H1 (cell line): ENCODE measurements at regions not wholly inside any gene's neighbourhood (a gene's known extent, or its start where the extent isn't known, plus 50 kb on each side); places are given as distances from the start of the nearest gene placed in this dataset.

ENCODE experiments used
- CTCF ChIA-PET: fragments of 300-600 bp; sonication (Branson Sonifier 250); formaldehyde crosslinking; loops from one replicate; lab custom pipeline; 2021; ENCODE audit not compliant: partially characterized antibody; lab: Charles Lee
- POLR2A ChIA-PET: fragments of 300-600 bp; sonication (Branson Sonifier 250); formaldehyde crosslinking; loops from one replicate; lab custom pipeline; 2021; ENCODE audit warnings: inconsistent platforms; ENCODE audit not compliant: partially characterized antibody; lab: Charles Lee
- DNase-seq, 2 experiments: peaks; one replicate each; pipeline versions ENCODE4 v3.0.0 to v3.0.0-alpha.2; 2010 to 2022; ENCODE audit warnings: low spot score in 2 of 2, low read depth in 1 of 2, mixed read lengths in 1 of 2
- FAIRE-seq: peaks from 2 replicates; lab custom pipeline; 2011; peaks lifted over from hg19 to GRCh38; lab: Jason Lieb, UNC
- H2AFZ ChIP-seq: 2 replicates; pipeline ENCODE4 v1.8.1; 2012; ENCODE audit warnings: low read length, inconsistent platforms
- H2AK5ac ChIP-seq: 2 replicates; pipeline ENCODE4 v1.6.1; 2013; ENCODE audit warnings: low read depth, low read length
- H2BK120ac ChIP-seq: replicated peaks from 2 replicates; pipeline ENCODE3; 2013; ENCODE audit warnings: low read depth, low read length, inconsistent platforms
- H2BK12ac ChIP-seq: 2 replicates; pipeline ENCODE4 v1.6.1; 2013; ENCODE audit warnings: low read depth, low read length
- H2BK15ac ChIP-seq: 2 replicates; pipeline ENCODE4 v1.6.1; 2013; ENCODE audit warnings: low read length
- H2BK20ac ChIP-seq: 2 replicates; pipeline ENCODE4 v1.6.1; 2013; ENCODE audit warnings: low read length
- H2BK5ac ChIP-seq: 2 replicates; pipeline ENCODE4 v1.6.1; 2013; ENCODE audit warnings: low read depth, low read length
- H3K14ac ChIP-seq: 2 replicates; pipeline ENCODE4 v1.6.1; 2013; ENCODE audit warnings: inconsistent platforms; ENCODE audit not compliant: insufficient read length
- H3K18ac ChIP-seq: 2 replicates; pipeline ENCODE4 v1.6.1; 2013; ENCODE audit warnings: low read length; ENCODE audit errors: extremely low read depth
- H3K23ac ChIP-seq: 2 replicates; pipeline ENCODE4 v1.6.1; 2013; ENCODE audit warnings: inconsistent platforms; ENCODE audit not compliant: insufficient read length
- H3K23me2 ChIP-seq: 2 replicates; pipeline ENCODE4 v1.6.1; 2013; ENCODE audit warnings: low read depth, low read length
- H3K27ac ChIP-seq: 2 replicates; pipeline ENCODE4 v1.6.1; 2011; ENCODE audit warnings: low read depth, low read length, inconsistent platforms
- H3K27me3 ChIP-seq, 4 experiments: replicated peaks in 1 of 4; 1 replicate in 1 of 4; 2 replicates in 3 of 4; pipeline versions ENCODE4 v1.6.1 to v1.8.1; 2011 to 2013; ENCODE audit warnings: low read length in 3 of 4, mild to moderate bottlenecking in 3 of 4, inconsistent platforms in 2 of 4, mixed read lengths in 2 of 4, moderate library complexity in 1 of 4; ENCODE audit not compliant: control insufficient read depth in 3 of 4, insufficient read depth in 3 of 4; ENCODE audit errors: extremely low read depth in 1 of 4
- H3K36me3 ChIP-seq, 4 experiments: 2 replicates each; pipeline versions ENCODE4 v1.6.1 to v1.8.1; 2011 to 2013; ENCODE audit warnings: mild to moderate bottlenecking in 4 of 4, low read length in 3 of 4, moderate library complexity in 2 of 4, control low read depth in 1 of 4, inconsistent platforms in 1 of 4; ENCODE audit not compliant: insufficient read depth in 4 of 4, control insufficient read depth in 2 of 4
- H3K4ac ChIP-seq: replicated peaks from 2 replicates; pipeline ENCODE3; 2013; ENCODE audit warnings: low read length, low read depth, mixed read lengths, inconsistent platforms; ENCODE audit not compliant: insufficient read length
- H3K4me1 ChIP-seq, 4 experiments: replicated peaks in 1 of 4; 1 replicate in 1 of 4; 2 replicates in 3 of 4; pipeline versions ENCODE4 v1.6.1 to v1.8.1; 2011 to 2013; ENCODE audit warnings: low read length in 3 of 4, inconsistent platforms in 2 of 4, mixed read lengths in 1 of 4; ENCODE audit not compliant: insufficient read depth in 4 of 4, control insufficient read depth in 3 of 4
- H3K4me2 ChIP-seq, 2 experiments: 2 replicates each; pipeline versions ENCODE4 v1.6.1 to v1.8.1; 2011 to 2013; ENCODE audit warnings: low read depth in 2 of 2, low read length in 2 of 2, control low read depth in 1 of 2, inconsistent platforms in 1 of 2, mild to moderate bottlenecking in 1 of 2; ENCODE audit not compliant: insufficient read depth in 1 of 2
- H3K4me3 ChIP-seq, 4 experiments: fragments of 200-600, 300-600 bp in 1 of 4; sonication (generic), shearing (Covaris generic), sonication (Bioruptor Twin) in 1 of 4; 2 replicates each; pipeline versions ENCODE4 v1.5.1 to v1.8.1; 2011 to 2016; ENCODE audit warnings: low read length in 4 of 4, low read depth in 3 of 4, control low read depth in 2 of 4, inconsistent platforms in 2 of 4, mild to moderate bottlenecking in 2 of 4, mixed read lengths in 1 of 4, moderate library complexity in 1 of 4; ENCODE audit not compliant: insufficient read depth in 2 of 4; ENCODE audit errors: extremely low read depth in 1 of 4
- H3K56ac ChIP-seq: replicated peaks from 2 replicates; pipeline ENCODE3; 2013; ENCODE audit warnings: low read depth, mild to moderate bottlenecking, mixed read lengths, low read length, inconsistent platforms; ENCODE audit not compliant: insufficient read length
- H3K79me1 ChIP-seq: 2 replicates; pipeline ENCODE4 v1.6.1; 2013; ENCODE audit warnings: low read depth, low read length, control low read depth
- H3K79me2 ChIP-seq, 2 experiments: 2 replicates each; pipeline versions ENCODE4 v1.6.1 to v1.8.1; 2012 to 2013; ENCODE audit warnings: low read length in 2 of 2, mild to moderate bottlenecking in 2 of 2, inconsistent platforms in 1 of 2; ENCODE audit not compliant: insufficient read depth in 2 of 2, control insufficient read depth in 1 of 2
- H3K9ac ChIP-seq, 4 experiments: replicated peaks in 1 of 4; 1 replicate in 1 of 4; 2 replicates in 3 of 4; pipeline versions ENCODE4 v1.6.1 to v1.8.1; 2011 to 2013; ENCODE audit warnings: low read depth in 3 of 4, low read length in 3 of 4, control low read depth in 2 of 4, mild to moderate bottlenecking in 2 of 4, moderate library complexity in 2 of 4, inconsistent platforms in 1 of 4; ENCODE audit errors: extremely low read depth in 1 of 4
- H3K9me3 ChIP-seq, 2 experiments: 2 replicates each; pipeline versions ENCODE4 v1.6.1 to v1.8.1; 2012 to 2013; ENCODE audit warnings: mild to moderate bottlenecking in 2 of 2, moderate library complexity in 2 of 2, control low read depth in 1 of 2, inconsistent platforms in 1 of 2, low read depth in 1 of 2, low read length in 1 of 2, mixed read lengths in 1 of 2; ENCODE audit not compliant: insufficient read depth in 2 of 2
- H4K20me1 ChIP-seq, 2 experiments: replicated peaks in 1 of 2; 2 replicates each; pipeline versions ENCODE3 to v1.8.1; 2011 to 2013; ENCODE audit warnings: inconsistent platforms in 2 of 2, low read length in 2 of 2, mild to moderate bottlenecking in 1 of 2; ENCODE audit not compliant: insufficient read depth in 2 of 2, control insufficient read depth in 1 of 2
- H4K5ac ChIP-seq: 2 replicates; pipeline ENCODE4 v1.6.1; 2013; ENCODE audit warnings: low read length, low read depth, mixed read lengths, inconsistent platforms; ENCODE audit not compliant: insufficient read length
- H4K8ac ChIP-seq: 2 replicates; pipeline ENCODE4 v1.8.0; 2013; ENCODE audit warnings: mild to moderate bottlenecking, moderate library complexity, low read length, inconsistent platforms; ENCODE audit not compliant: insufficient read depth; ENCODE audit errors: extremely low read depth
- H4K91ac ChIP-seq: replicated peaks from 2 replicates; pipeline ENCODE3; 2013; ENCODE audit warnings: low read length, mixed read lengths, inconsistent platforms; ENCODE audit not compliant: insufficient read length
- BCL11A ChIP-seq, 2 experiments: IDR thresholded peaks; one replicate each; pipeline ENCODE4 v1.6.1; 2011; ENCODE audit warnings: low read depth in 2 of 2, low read length in 2 of 2, mild to moderate bottlenecking in 2 of 2
- CBX8 ChIP-seq: fragments of 300-800, 300-1000 bp; sonication (generic); IDR thresholded peaks from 2 replicates; pipeline ENCODE4 v1.7.1; 2016; ENCODE audit warnings: low read depth, low read length, borderline replicate concordance
- CHD1 ChIP-seq: IDR thresholded peaks from 2 replicates; pipeline ENCODE4 v1.6.1; 2012; ENCODE audit warnings: low read depth, low read length, improper control_type of control experiment
- CREB1 ChIP-seq: IDR thresholded peaks from 2 replicates; pipeline ENCODE4 v1.6.1; 2012; ENCODE audit warnings: inconsistent platforms
- EP300 ChIP-seq, 2 experiments: IDR thresholded peaks; 1 replicate in 1 of 2; 2 replicates in 1 of 2; pipeline ENCODE4 v1.6.1; 2011 to 2012; ENCODE audit warnings: low read depth in 2 of 2, low read length in 2 of 2, mild to moderate bottlenecking in 2 of 2, borderline replicate concordance in 1 of 2, inconsistent platforms in 1 of 2, moderate library complexity in 1 of 2
- GABPA ChIP-seq: IDR thresholded peaks from 2 replicates; pipeline ENCODE4 v1.6.1; 2011; ENCODE audit warnings: mild to moderate bottlenecking, low read length, moderate library complexity, borderline replicate concordance; ENCODE audit not compliant: insufficient read depth
- GTF2F1 ChIP-seq: IDR thresholded peaks from 2 replicates; pipeline ENCODE4 v1.6.1; 2012; ENCODE audit warnings: low read depth, low read length, improper control_type of control experiment, borderline replicate concordance
- JUN ChIP-seq: IDR thresholded peaks from 2 replicates; pipeline ENCODE4 v1.6.1; 2011; ENCODE audit warnings: low read depth, mild to moderate bottlenecking, improper control_type of control experiment, low read length
- NANOG ChIP-seq: IDR thresholded peaks from 2 replicates; pipeline ENCODE4 v1.6.1; 2011; ENCODE audit warnings: low read length, low read depth, mild to moderate bottlenecking, inconsistent platforms; ENCODE audit not compliant: insufficient read depth, poor library complexity, severe bottlenecking
- POU5F1 ChIP-seq: IDR thresholded peaks from 2 replicates; pipeline ENCODE4 v1.6.1; 2011; ENCODE audit warnings: low read depth, mild to moderate bottlenecking, low read length, moderate library complexity
- SIN3A ChIP-seq, 2 experiments: IDR thresholded peaks in 1 of 2; conservative IDR thresholded peaks in 1 of 2; 2 replicates each; pipeline ENCODE4 v1.6.1; 2011 to 2012; ENCODE audit warnings: low read length in 2 of 2, improper control_type of control experiment in 1 of 2, low read depth in 1 of 2, mild to moderate bottlenecking in 1 of 2
- TAF7 ChIP-seq: optimal IDR thresholded peaks from 2 replicates; pipeline ENCODE3; 2011; ENCODE audit warnings: low read depth, mild to moderate bottlenecking, inconsistent platforms, low read length, moderate library complexity, borderline replicate concordance
- USF2 ChIP-seq: IDR thresholded peaks from 2 replicates; pipeline ENCODE4 v1.6.1; 2011; ENCODE audit warnings: low read length, improper control_type of control experiment
- YY1 ChIP-seq: IDR thresholded peaks from 2 replicates; pipeline ENCODE4 v1.6.1; 2011; ENCODE audit warnings: low read depth, mild to moderate bottlenecking, low read length
- WGBS, 2 experiments: shearing (Covaris generic) in 1 of 2; methylation state at CpG; one replicate each; pipeline versions ENCODE4 v1.1.6 to v1.1.7; 2013 to 2015; ENCODE audit warnings: low lambda C conversion rate in 2 of 2, mixed read lengths in 2 of 2, inconsistent platforms in 1 of 2, low coverage in 1 of 2, missing lambda C conversion rate in 1 of 2; ENCODE audit not compliant: insufficient replicate concordance in 2 of 2, insufficient coverage in 1 of 2, insufficient read length in 1 of 2; ENCODE audit errors: extremely low coverage in 1 of 2, missing lambda C conversion rate in 1 of 2; 5-methylcytosine and 5-hydroxymethylcytosine counted together

- Histone ChIP-seq H2BK120ac (no peak overlapping the region), H2BK12ac (no peak overlapping the region), H3K9me3 (no peaks in the 10 kb centered on the region), H3K4me2 (no peak overlapping the region), H3K18ac (no peak overlapping the region), H3K4ac (no peak overlapping the region), H3K23me2 (no peaks in the 10 kb centered on the region), H3K14ac (no peak overlapping the region), H4K8ac (no peak overlapping the region), H2BK5ac (no peak overlapping the region), H3K23ac (no peak overlapping the region), H4K20me1 (no peaks in the 10 kb centered on the region), H2BK15ac (no peak overlapping the region), H3K27me3 (no peaks in the 10 kb centered on the region), H4K91ac (no peak overlapping the region), H2AK5ac (no peak overlapping the region), H2BK20ac (no peak overlapping the region), H4K5ac (no peak overlapping the region), H2AFZ (no peak overlapping the region), H3K4me1 (no peaks in the 10 kb centered on the region), H3K27ac (no peak overlapping the region), H3K56ac (no peak overlapping the region), H3K4me3 (no peak overlapping the region), H3K79me2 (no peaks in the 10 kb centered on the region), H3K79me1 (no peaks in the 10 kb centered on the region), H3K9ac (no peak overlapping the region), H3K36me3 (no peaks in the 10 kb centered on the region)
- FAIRE-seq (no peak), DNase-seq (no peak)
- ChIA-PET CTCF (no interaction called here), POLR2A (no interaction called here)
- WGBS, 2 experiments = 88% methylated on average over 3 of the region's 3 CpGs; no CpG with 5 or more reads in 1 of the 2 experiments
- TF ChIP-seq TAF7 (no peak), GABPA (no peak), NANOG (no peak), CREB1 (no peak), BCL11A (IDR thresholded peaks at IDR 0.05; ENCODE audit: low read depth in 2 of 2, low read length in 2 of 2) (no peak), GTF2F1 (no peak), EP300 (IDR thresholded peaks at IDR 0.05; ENCODE audit: borderline replicate concordance in 1 of 2, low read depth in 2 of 2, low read length in 2 of 2) (no peak), JUN (no peak), USF2 (no peak), CHD1 (no peak), POU5F1 (no peak), CBX8 (no peak), YY1 (no peak), SIN3A (conservative IDR thresholded peaks at IDR 0.05 in 1 of 2, IDR thresholded peaks at IDR 0.05 in 1 of 2; ENCODE audit: low read depth in 1 of 2, low read length in 2 of 2) (no peak)
Observed at GRCh38 chr15:35907511-35907910, 361.5 kb upstream of the DPH6 start.
